OCI-LY1 (cell line): ENCODE measurements at regions not wholly inside any gene's neighbourhood (a gene's known extent, or its start where the extent isn't known, plus 50 kb on each side); places are given as distances from the start of the nearest gene placed in this dataset.

Experiments used
- H2AFZ ChIP-seq: fragments of 200-600 bp; sonication (generic), shearing (Covaris generic); 2 replicates; pipeline ENCODE4 v1.6.0; 2014; ENCODE audit warnings: antibody characterized with exemption, mild to moderate bottlenecking, low read length
- H3F3A ChIP-seq: fragments of 200-600 bp; sonication (generic), shearing (Covaris generic); 2 replicates; pipeline ENCODE4 v1.6.0; 2014; ENCODE audit warnings: mild to moderate bottlenecking, antibody characterized with exemption, low read length, moderate library complexity; ENCODE audit not compliant: insufficient read depth
- H3K27ac ChIP-seq: fragments of 200-600 bp; sonication (generic); 2 replicates; pipeline ENCODE4 v1.5.1; 2014; ENCODE audit warnings: low read length, mixed run types, mild to moderate bottlenecking, low read depth; ENCODE audit not compliant: poor library complexity, severe bottlenecking
- H3K27me3 ChIP-seq: fragments of 200-600 bp; sonication (generic); 2 replicates; pipeline ENCODE4 v1.6.0; 2014; ENCODE audit warnings: antibody characterized with exemption, mild to moderate bottlenecking, low read length, moderate library complexity; ENCODE audit not compliant: insufficient read depth
- H3K36me3 ChIP-seq: fragments of 200-600 bp; sonication (generic); 2 replicates; pipeline ENCODE4 v1.6.1; 2014; ENCODE audit warnings: mild to moderate bottlenecking, antibody characterized with exemption, low read length, moderate library complexity, mixed read lengths; ENCODE audit not compliant: insufficient read depth
- H3K4me1 ChIP-seq: fragments of 200-600 bp; sonication (generic); 2 replicates; pipeline ENCODE4 v1.5.1; 2014; ENCODE audit warnings: mild to moderate bottlenecking, low read length, moderate library complexity; ENCODE audit not compliant: insufficient read depth, severe bottlenecking
- H3K4me2 ChIP-seq: fragments of 200-600 bp; sonication (generic), shearing (Covaris generic); 2 replicates; pipeline ENCODE4 v1.6.1; 2014; ENCODE audit warnings: low read length
- H3K4me3 ChIP-seq: fragments of 200-600 bp; sonication (generic); 2 replicates; pipeline ENCODE4 v1.5.1; 2014; ENCODE audit warnings: low read length, low read depth, mild to moderate bottlenecking, mixed read lengths; ENCODE audit not compliant: poor library complexity, severe bottlenecking
- H3K79me2 ChIP-seq: fragments of 200-600 bp; shearing (Covaris generic); 2 replicates; pipeline ENCODE4 v1.6.1; 2016; ENCODE audit warnings: mixed run types, low read length, mixed read lengths; ENCODE audit not compliant: insufficient read depth
- H3K9ac ChIP-seq: fragments of 200-600 bp; sonication (generic), shearing (Covaris generic); 2 replicates; pipeline ENCODE4 v1.6.1; 2014; ENCODE audit warnings: mild to moderate bottlenecking, low read length, mixed read lengths
- H3K9me2 ChIP-seq: fragments of 200-600 bp; sonication (generic), shearing (Covaris generic); 2 replicates; pipeline ENCODE4 v1.6.1; 2014; ENCODE audit warnings: low read depth, mild to moderate bottlenecking, low read length, mixed read lengths
- H3K9me3 ChIP-seq: fragments of 200-600 bp; shearing (Covaris generic); 2 replicates; pipeline ENCODE4 v1.6.1; 2014; ENCODE audit warnings: low read length, mixed read lengths
- H4K20me1 ChIP-seq: fragments of 200-600 bp; sonication (generic), shearing (Covaris generic); 2 replicates; pipeline ENCODE4 v1.6.0; 2016; ENCODE audit warnings: mild to moderate bottlenecking, low read length; ENCODE audit not compliant: insufficient read depth
- EZH2 ChIP-seq: fragments of 200-600 bp; sonication (generic), shearing (Covaris generic); IDR thresholded peaks from 2 replicates; pipeline ENCODE4 v1.8.0; 2017; ENCODE audit warnings: borderline replicate concordance, mixed run types, mild to moderate bottlenecking, antibody characterized with exemption, low read length, moderate library complexity, mixed read lengths
- TF ChIP-seq, protein P1 (sequence below): fragments of 200-600 bp; sonication (generic), shearing (Covaris generic); IDR thresholded peaks from 2 replicates; pipeline ENCODE4 v1.5.1; 2017; ENCODE audit warnings: mild to moderate bottlenecking, antibody characterized with exemption, low read length, moderate library complexity, mixed read lengths

GRCh38 chr22:34798605-34799004 lies 267.4 kb upstream of the ISX start:
- Histone ChIP-seq H3K4me2 (no peak overlapping the region), H3K9ac (no peak overlapping the region), H3K9me2 (no peaks in the 10 kb centered on the region), H3K4me1 (no peaks in the 10 kb centered on the region), H3K27ac (no peak overlapping the region), H3K4me3 (no peak overlapping the region), H3K27me3 (no peaks in the 10 kb centered on the region), H3K9me3 (no peaks in the 10 kb centered on the region), H3F3A (no peaks in the 10 kb centered on the region), H3K79me2 (no peaks in the 10 kb centered on the region), H3K36me3 (no peaks in the 10 kb centered on the region), H4K20me1 (no peaks in the 10 kb centered on the region), H2AFZ (no peak overlapping the region)
- TF ChIP-seq, protein P1, sequence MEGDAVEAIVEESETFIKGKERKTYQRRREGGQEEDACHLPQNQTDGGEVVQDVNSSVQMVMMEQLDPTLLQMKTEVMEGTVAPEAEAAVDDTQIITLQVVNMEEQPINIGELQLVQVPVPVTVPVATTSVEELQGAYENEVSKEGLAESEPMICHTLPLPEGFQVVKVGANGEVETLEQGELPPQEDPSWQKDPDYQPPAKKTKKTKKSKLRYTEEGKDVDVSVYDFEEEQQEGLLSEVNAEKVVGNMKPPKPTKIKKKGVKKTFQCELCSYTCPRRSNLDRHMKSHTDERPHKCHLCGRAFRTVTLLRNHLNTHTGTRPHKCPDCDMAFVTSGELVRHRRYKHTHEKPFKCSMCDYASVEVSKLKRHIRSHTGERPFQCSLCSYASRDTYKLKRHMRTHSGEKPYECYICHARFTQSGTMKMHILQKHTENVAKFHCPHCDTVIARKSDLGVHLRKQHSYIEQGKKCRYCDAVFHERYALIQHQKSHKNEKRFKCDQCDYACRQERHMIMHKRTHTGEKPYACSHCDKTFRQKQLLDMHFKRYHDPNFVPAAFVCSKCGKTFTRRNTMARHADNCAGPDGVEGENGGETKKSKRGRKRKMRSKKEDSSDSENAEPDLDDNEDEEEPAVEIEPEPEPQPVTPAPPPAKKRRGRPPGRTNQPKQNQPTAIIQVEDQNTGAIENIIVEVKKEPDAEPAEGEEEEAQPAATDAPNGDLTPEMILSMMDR: no peak
- no peak for TF ChIP-seq EZH2

DNA sequence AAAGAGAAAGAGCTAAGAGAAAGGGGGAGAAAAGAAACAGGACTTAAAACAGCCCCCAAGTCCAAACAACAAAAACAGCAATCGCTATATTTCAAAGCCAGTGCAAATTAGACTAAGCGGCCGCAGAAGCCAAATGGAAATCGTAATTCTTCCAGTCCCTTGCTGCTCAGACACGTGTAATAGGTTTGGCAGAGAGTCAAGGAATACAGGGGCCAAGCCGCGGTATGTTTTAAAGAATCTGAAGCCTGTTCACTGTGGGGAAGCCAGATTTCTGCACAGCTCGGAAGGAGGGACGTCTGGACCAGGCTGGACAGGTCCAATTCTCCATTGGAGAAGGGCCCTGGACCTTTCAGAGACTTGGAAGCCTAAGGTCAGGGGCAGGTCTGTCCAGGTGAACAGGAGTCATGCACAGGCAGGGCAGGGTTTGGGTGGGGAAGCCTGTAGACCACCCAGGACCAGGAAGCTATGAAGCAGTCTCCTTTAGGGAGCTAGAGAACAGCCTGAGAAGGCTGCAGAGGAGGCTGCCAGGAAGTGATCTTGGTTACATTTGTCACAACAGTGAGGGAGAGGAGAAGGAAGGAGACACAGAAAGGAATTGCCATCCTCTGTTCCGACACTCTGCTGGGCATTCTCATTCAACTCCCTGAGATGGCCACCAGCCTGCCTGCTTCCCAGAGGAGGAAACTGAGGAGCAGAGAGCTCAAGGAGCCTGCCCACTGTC lies 265.5 kb upstream of the ISX start:
- Histone ChIP-seq H2AFZ (no peak overlapping the region), H4K20me1 (no peaks in the 10 kb centered on the region), H3K9me3 (no peaks in the 10 kb centered on the region), H3K36me3 (no peaks in the 10 kb centered on the region), H3K79me2 (no peaks in the 10 kb centered on the region), H3K27ac (no peak overlapping the region), H3K4me3 (no peak overlapping the region), H3K27me3 (no peaks in the 10 kb centered on the region), H3K4me2 (no peak overlapping the region), H3K4me1 (no peaks in the 10 kb centered on the region), H3K9ac (no peak overlapping the region), H3K9me2 (no peaks in the 10 kb centered on the region), H3F3A (no peaks in the 10 kb centered on the region)
- TF ChIP-seq, protein P1: no peak
- no peak for TF ChIP-seq EZH2

DNA sequence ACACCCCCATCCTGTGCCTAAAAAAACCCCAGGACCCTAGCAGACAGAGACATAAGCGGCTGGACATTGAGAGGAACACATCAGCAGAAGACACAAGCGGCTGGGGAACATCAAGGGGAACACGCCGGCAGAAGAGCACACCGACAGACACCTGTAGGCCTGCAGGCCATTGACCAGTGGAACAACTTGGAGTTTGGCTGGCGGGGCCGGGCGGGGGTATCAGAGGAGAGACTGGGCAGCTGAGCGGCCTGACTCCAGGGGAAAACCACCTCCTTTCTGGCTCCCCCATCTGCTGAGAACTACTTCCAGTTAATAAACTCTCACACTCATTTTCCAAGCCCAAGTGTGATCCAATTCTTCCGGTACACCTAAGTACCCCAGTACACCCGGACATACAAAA lies 264.7 kb upstream of the ISX start:
- Histone ChIP-seq H3K27ac (no peak overlapping the region), H3K9ac (no peak overlapping the region), H3K9me3 (no peaks in the 10 kb centered on the region), H3K4me2 (no peak overlapping the region), H3K27me3 (no peaks in the 10 kb centered on the region), H2AFZ (no peak overlapping the region), H3K4me3 (no peak overlapping the region), H3K79me2 (no peaks in the 10 kb centered on the region), H3K9me2 (no peaks in the 10 kb centered on the region), H3K4me1 (no peaks in the 10 kb centered on the region), H3K36me3 (no peaks in the 10 kb centered on the region), H4K20me1 (no peaks in the 10 kb centered on the region), H3F3A (no peaks in the 10 kb centered on the region)
- TF ChIP-seq, protein P1: no peak
- no peak for TF ChIP-seq EZH2
